Stimulated activated CD8-positive, alpha-beta memory T cell treated with anti-CD3 and anti-CD28 coated beads, Interleukin-7, amount 100 ng/mL, for 24 hours (primary cell): ENCODE measurements at regions not wholly inside any gene's neighbourhood (a gene's known extent, or its start where the extent isn't known, plus 50 kb on each side); places are given as distances from the start of the nearest gene placed in this dataset.
"Not testable (repeated sequence)": the region's sequence is repeated elsewhere in the genome, so short reads cannot be mapped to it uniquely, and the experiment has no call there.

Source experiments
- DNase-seq: peaks from one replicate; pipeline ENCODE4 v3.0.0-alpha.2; 2020; ENCODE audit warnings: low read depth

GRCh38 chr9:36521148-36521547 is 51.5 kb upstream of the MELK start:
- DNase-seq: no peak

- DNase-seq: no peak
Observed at GRCh38 chr9:36517131-36517530, 55.6 kb upstream of the MELK start.

GRCh38 chr9:36504156-36504555 is 68.5 kb upstream of the MELK start:
- no peak for DNase-seq

- no peak for DNase-seq
Observed at GRCh38 chr9:36503172-36504088, 69.3 kb upstream of the MELK start.

- DNase-seq: no peak
Observed at GRCh38 chr9:36501727-36502126, 71.0 kb upstream of the MELK start.

GRCh38 chr9:36500931-36501330 is 71.8 kb upstream of the MELK start:
- not testable (repeated sequence) for DNase-seq

- no peak for DNase-seq
Observed at GRCh38 chr9:36499174-36499890, 73.4 kb upstream of the MELK start.

- not testable (repeated sequence) for DNase-seq
Observed at GRCh38 chr9:36493564-36493963, 79.1 kb upstream of the MELK start.

GRCh38 chr9:36492865-36493264 is 79.8 kb upstream of the MELK start:
- DNase-seq: no peak

GRCh38 chr9:36489453-36489852 is 83.2 kb upstream of the MELK start:
- DNase-seq: no peak

GRCh38 chr9:36488389-36488756 is 84.3 kb upstream of the MELK start:
- DNase-seq: no peak

- peak; percentile 62 for DNase-seq
Observed at GRCh38 chr9:36487482-36488388, 85.0 kb upstream of the MELK start.

GRCh38 chr9:36486933-36487481 is 85.7 kb upstream of the MELK start:
- DNase-seq: peak; percentile 29

GRCh38 chr9:36486329-36486932 is 86.3 kb upstream of the MELK start:
- no peak for DNase-seq

- DNase-seq: no peak
Observed at GRCh38 chr9:36485647-36486328, 85.7 kb upstream of the RNF38 start.

GRCh38 chr9:36484124-36484523 is 84.1 kb upstream of the RNF38 start:
- no peak for DNase-seq

GRCh38 chr9:36479101-36479500 is 79.0 kb upstream of the RNF38 start:
- no peak for DNase-seq

- DNase-seq: no peak
Observed at GRCh38 chr9:36471359-36471758, 71.3 kb upstream of the RNF38 start.

- no peak for DNase-seq
Observed at GRCh38 chr9:36470643-36471290, 70.7 kb upstream of the RNF38 start.

GRCh38 chr9:36463467-36463866 is 63.4 kb upstream of the RNF38 start:
- DNase-seq: no peak
